ENCODE measurements at regions not wholly inside any gene's neighbourhood (a gene's known extent, or its start where the extent isn't known, plus 50 kb on each side); places are given as distances from the start of the nearest gene placed in this dataset.

DNA sequence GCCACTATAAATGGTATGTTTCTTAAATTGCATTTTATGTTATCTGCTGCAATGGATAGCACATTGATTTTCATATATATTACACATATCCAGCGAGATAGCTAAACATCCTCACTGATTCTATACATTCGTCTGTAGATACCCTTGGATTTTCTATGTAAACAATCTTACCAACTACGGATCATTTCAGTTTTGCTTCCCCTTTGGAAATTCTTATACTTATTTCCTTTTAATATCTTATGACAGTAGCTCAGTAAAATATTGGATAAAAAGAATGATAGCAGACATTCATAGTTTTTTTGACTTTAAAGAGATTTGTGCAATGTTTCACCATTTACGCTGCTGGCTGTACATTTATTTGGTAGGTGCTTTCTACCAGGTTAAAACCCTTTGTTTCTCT lies 254.9 kb downstream of the SYK start:
- Histone ChIP-seq H3K4me1 (ENCODE audit: control insufficient read depth in 1 of 2, extremely low read depth in 1 of 2, insufficient read depth in 2 of 2, low read length in 2 of 2) (no peaks in the 10 kb centered on the region), H3K9me3 (no peaks in the 10 kb centered on the region), H3K27me3 (replicated peaks in 1 of 2; ENCODE audit: control insufficient read depth in 2 of 2, extremely low read depth in 1 of 2, insufficient read depth in 2 of 2, low read length in 1 of 2) (peaks cover 0 to 5% of the 10 kb centered on the region in 2 experiments), H3K4me3 (ENCODE audit: control insufficient read depth in 1 of 2, extremely low read depth in 1 of 2, low read length in 1 of 2) (no peak overlapping the region), H3K27ac (ENCODE audit: low read length) (no peak overlapping the region), H3K36me3 (ENCODE audit: control insufficient read depth in 2 of 2, extremely low read depth in 1 of 2, insufficient read depth in 1 of 2, low read length in 1 of 2) (no peaks in the 10 kb centered on the region)
- ChIA-PET CTCF (no interaction called here), POLR2A (no interaction called here)
- ATAC-seq (replicated peaks in 1 of 4) (no peak), DNase-seq (no peak)
- no peaks in the 10 kb centered on the region for H3K4me1 Mint-ChIP-seq
- no peak overlapping the region for H3K27ac Mint-ChIP-seq
- no peaks in the 10 kb centered on the region for H3K9me3 Mint-ChIP-seq
- H3K27me3 Mint-ChIP-seq = peaks cover 5 to 8% of the 10 kb centered on the region in 2 donors
- H3K36me3 Mint-ChIP-seq = no peaks in the 10 kb centered on the region
- WGBS (ENCODE audit: insufficient coverage) = no CpG with 5 or more reads among the region's 4 CpGs
- H3K4me3 Mint-ChIP-seq = no peak overlapping the region

DNA sequence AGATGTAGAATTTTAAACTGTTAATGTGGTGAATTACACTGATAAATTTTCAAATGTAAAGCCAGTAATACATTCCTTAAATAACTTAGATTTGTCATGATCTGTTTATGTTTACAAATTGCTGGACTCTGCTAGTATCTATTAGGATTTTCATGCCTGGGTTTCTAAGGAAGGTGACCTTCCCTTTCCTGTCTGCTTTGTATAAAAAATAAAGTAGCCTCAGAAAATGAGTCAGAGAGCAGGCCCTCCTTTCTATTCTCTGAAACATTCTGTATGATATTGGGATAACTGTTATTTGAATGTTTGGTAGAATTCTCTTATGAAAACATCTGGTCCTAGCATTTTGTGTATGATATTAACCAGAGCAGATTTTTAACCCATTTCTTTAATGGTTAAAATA lies 255.3 kb downstream of the SYK start:
- Histone ChIP-seq H3K4me3 (ENCODE audit: control insufficient read depth in 1 of 2, extremely low read depth in 1 of 2, low read length in 1 of 2) (no peak overlapping the region), H3K36me3 (ENCODE audit: control insufficient read depth in 2 of 2, extremely low read depth in 1 of 2, insufficient read depth in 1 of 2, low read length in 1 of 2) (no peaks in the 10 kb centered on the region), H3K27ac (ENCODE audit: low read length) (no peak overlapping the region), H3K4me1 (ENCODE audit: control insufficient read depth in 1 of 2, extremely low read depth in 1 of 2, insufficient read depth in 2 of 2, low read length in 2 of 2) (no peaks in the 10 kb centered on the region), H3K27me3 (replicated peaks in 1 of 2; ENCODE audit: control insufficient read depth in 2 of 2, extremely low read depth in 1 of 2, insufficient read depth in 2 of 2, low read length in 1 of 2) (peaks cover 0 to 5% of the 10 kb centered on the region in 2 experiments), H3K9me3 (no peaks in the 10 kb centered on the region)
- Mint-ChIP-seq H3K9me3 (no peaks in the 10 kb centered on the region), H3K4me1 (no peaks in the 10 kb centered on the region), H3K4me3 (no peak overlapping the region), H3K27me3 (peaks cover 5 to 11% of the 10 kb centered on the region in 2 donors), H3K36me3 (no peaks in the 10 kb centered on the region), H3K27ac (no peak overlapping the region)
- CTCF ChIA-PET = no interaction called here
- no peak for DNase-seq
- POLR2A ChIA-PET = no interaction called here
- no peak for ATAC-seq (replicated peaks in 1 of 4)

DNA sequence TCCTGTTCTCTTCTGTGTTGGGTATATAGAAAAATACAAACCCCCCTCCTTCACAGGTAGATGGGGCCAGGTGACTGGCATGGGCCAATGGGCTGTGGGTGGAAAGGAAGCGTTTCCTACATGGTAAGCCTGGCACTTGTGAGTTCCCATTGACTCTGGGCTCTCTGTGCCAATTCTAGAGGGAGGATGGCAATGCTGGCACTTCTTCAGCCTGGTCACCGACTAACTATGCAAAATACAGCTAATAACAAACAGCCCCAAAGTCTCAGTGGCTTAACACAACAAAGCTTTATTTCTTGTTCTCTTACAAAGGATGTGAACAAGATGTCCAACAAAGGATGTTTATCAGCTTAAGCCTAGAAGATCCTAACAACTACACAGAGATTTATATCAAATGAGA lies 258.1 kb downstream of the SYK start:
- ChIA-PET POLR2A (no interaction called here), CTCF (no interaction called here)
- no peak for DNase-seq
- Mint-ChIP-seq H3K4me1 (no peaks in the 10 kb centered on the region), H3K27ac (no peak overlapping the region), H3K27me3 (peaks cover 9 to 13% of the 10 kb centered on the region in 2 donors), H3K9me3 (no peaks in the 10 kb centered on the region), H3K36me3 (no peaks in the 10 kb centered on the region), H3K4me3 (no peak overlapping the region)
- no peak overlapping the region for H3K4me3 ChIP-seq (ENCODE audit: control insufficient read depth in 1 of 2, extremely low read depth in 1 of 2, low read length in 1 of 2)
- H3K4me1 ChIP-seq (ENCODE audit: control insufficient read depth in 1 of 2, extremely low read depth in 1 of 2, insufficient read depth in 2 of 2, low read length in 2 of 2) = no peaks in the 10 kb centered on the region
- H3K27ac ChIP-seq (ENCODE audit: low read length) = no peak overlapping the region
- WGBS (ENCODE audit: insufficient coverage) = 80% methylated on average over 1 of the region's 2 CpGs
- no peaks in the 10 kb centered on the region for H3K9me3 ChIP-seq
- peaks cover 0 to 9% of the 10 kb centered on the region in 2 experiments for H3K27me3 ChIP-seq (replicated peaks in 1 of 2; ENCODE audit: control insufficient read depth in 2 of 2, extremely low read depth in 1 of 2, insufficient read depth in 2 of 2, low read length in 1 of 2)
- H3K36me3 ChIP-seq (ENCODE audit: control insufficient read depth in 2 of 2, extremely low read depth in 1 of 2, insufficient read depth in 1 of 2, low read length in 1 of 2) = no peaks in the 10 kb centered on the region
- no peak for ATAC-seq (replicated peaks in 1 of 4)

DNA sequence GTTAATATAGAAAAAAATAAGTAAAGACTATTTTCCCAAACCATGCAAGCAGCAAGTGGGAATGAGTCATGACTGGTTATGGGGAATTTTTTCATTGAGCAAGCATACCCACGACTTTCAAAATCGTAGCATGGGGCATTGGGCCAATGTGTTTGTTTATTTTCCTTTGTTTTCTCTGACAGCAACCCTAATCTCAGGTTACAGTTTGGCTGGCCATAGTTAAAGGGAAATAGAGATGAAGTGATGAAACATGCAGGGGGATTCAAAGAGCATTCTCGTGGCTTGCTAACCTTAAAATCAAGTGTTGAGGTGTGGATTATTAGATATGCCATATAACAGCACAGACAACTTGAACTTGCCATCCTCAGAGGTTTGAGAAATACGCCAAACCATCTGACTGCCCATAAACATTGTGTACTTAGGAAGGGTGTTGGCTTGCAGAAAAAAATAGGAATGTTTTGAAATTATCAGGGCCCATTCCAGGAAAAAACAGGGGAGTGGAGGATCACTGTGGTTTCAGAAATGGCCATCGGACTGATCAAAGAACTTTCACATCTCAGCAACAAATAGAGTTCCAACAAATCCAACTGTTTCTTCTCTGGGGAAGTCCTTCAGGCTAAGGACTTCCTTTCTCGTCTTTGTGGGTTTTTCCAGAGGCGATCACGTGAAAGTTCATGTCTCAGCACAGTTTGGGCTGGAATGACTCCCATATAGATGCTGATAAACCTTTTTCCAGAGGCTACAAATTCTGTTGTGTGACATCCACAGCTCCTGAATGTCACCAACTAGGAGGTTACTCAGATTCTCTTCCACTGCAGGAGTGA lies 259.1 kb downstream of the SYK start:
- no peak for ATAC-seq (replicated peaks in 1 of 4)
- H3K4me3 ChIP-seq (ENCODE audit: control insufficient read depth in 1 of 2, extremely low read depth in 1 of 2, low read length in 1 of 2) = no peak overlapping the region
- no peaks in the 10 kb centered on the region for H3K36me3 ChIP-seq (ENCODE audit: control insufficient read depth in 2 of 2, extremely low read depth in 1 of 2, insufficient read depth in 1 of 2, low read length in 1 of 2)
- POLR2A ChIA-PET = no interaction called here
- no peaks in the 10 kb centered on the region for H3K9me3 Mint-ChIP-seq
- no peaks in the 10 kb centered on the region for H3K36me3 Mint-ChIP-seq
- no peak overlapping the region for H3K27ac ChIP-seq (ENCODE audit: low read length)
- H3K27me3 Mint-ChIP-seq = peaks cover 9 to 13% of the 10 kb centered on the region in 2 donors
- H3K4me3 Mint-ChIP-seq = no peak overlapping the region
- no peaks in the 10 kb centered on the region for H3K9me3 ChIP-seq
- 47% methylated on average over 3 of the region's 8 CpGs for WGBS (ENCODE audit: insufficient coverage)
- DNase-seq = no peak
- peaks cover 0 to 9% of the 10 kb centered on the region in 2 experiments for H3K27me3 ChIP-seq (replicated peaks in 1 of 2; ENCODE audit: control insufficient read depth in 2 of 2, extremely low read depth in 1 of 2, insufficient read depth in 2 of 2, low read length in 1 of 2)
- CTCF ChIA-PET = no interaction called here
- H3K4me1 ChIP-seq (ENCODE audit: control insufficient read depth in 1 of 2, extremely low read depth in 1 of 2, insufficient read depth in 2 of 2, low read length in 2 of 2) = no peaks in the 10 kb centered on the region
- H3K27ac Mint-ChIP-seq = no peak overlapping the region
- no peaks in the 10 kb centered on the region for H3K4me1 Mint-ChIP-seq

DNA sequence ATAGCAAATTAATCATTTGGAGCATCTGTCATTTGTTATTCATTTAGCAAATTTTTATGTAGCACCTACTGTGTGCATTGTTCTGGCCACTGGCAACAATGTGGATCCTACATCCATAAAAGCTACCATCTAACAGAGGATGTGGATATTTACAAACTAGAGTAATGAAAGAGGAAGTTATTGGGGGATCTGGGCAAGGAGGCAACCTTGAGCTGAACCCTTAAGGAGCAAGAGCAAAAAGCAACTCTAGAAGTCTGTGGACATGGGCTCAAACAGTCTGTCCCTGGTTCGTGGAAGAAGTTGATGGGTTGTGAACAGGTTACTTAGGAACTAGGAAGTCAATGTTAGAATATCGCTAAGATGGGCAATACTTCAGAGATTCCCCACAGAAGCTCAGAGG lies 259.9 kb downstream of the SYK start:
- no CpG with 5 or more reads among the region's 2 CpGs for WGBS (ENCODE audit: insufficient coverage)
- Histone ChIP-seq H3K4me1 (ENCODE audit: control insufficient read depth in 1 of 2, extremely low read depth in 1 of 2, insufficient read depth in 2 of 2, low read length in 2 of 2) (no peaks in the 10 kb centered on the region), H3K27me3 (replicated peaks in 1 of 2; ENCODE audit: control insufficient read depth in 2 of 2, extremely low read depth in 1 of 2, insufficient read depth in 2 of 2, low read length in 1 of 2) (peaks cover 0 to 9% of the 10 kb centered on the region in 2 experiments), H3K9me3 (no peaks in the 10 kb centered on the region), H3K4me3 (ENCODE audit: control insufficient read depth in 1 of 2, extremely low read depth in 1 of 2, low read length in 1 of 2) (no peak overlapping the region), H3K36me3 (ENCODE audit: control insufficient read depth in 2 of 2, extremely low read depth in 1 of 2, insufficient read depth in 1 of 2, low read length in 1 of 2) (no peaks in the 10 kb centered on the region), H3K27ac (ENCODE audit: low read length) (no peak overlapping the region)
- DNase-seq (no peak), ATAC-seq (replicated peaks in 1 of 4) (no peak)
- Mint-ChIP-seq H3K4me1 (no peaks in the 10 kb centered on the region), H3K27me3 (peaks cover 10 to 19% of the 10 kb centered on the region in 2 donors), H3K36me3 (peaks cover 3% of the 10 kb centered on the region), H3K4me3 (no peak overlapping the region), H3K27ac (no peak overlapping the region), H3K9me3 (no peaks in the 10 kb centered on the region)
- CTCF ChIA-PET = no interaction called here
- POLR2A ChIA-PET = no interaction called here

DNA sequence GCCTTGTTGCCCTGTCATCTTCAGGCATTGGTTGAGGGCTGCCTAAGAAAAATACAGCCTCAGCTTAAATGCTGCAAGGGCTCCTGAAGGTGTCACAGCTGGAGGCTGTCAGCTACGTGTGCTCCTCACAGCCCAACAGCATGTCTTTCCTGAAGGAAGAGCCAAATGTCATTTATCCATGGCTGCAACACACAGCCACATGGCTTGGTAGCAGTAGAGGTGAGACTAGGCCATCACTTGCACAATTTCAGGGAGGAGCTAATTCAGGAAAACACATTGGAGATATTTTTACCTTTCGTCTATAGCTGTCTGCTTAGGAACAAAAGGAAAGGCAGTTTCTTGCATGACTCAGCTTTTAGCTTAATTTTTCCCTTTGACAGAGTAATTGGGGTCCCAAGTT lies 260.7 kb downstream of the SYK start:
- DNase-seq (no peak), ATAC-seq (replicated peaks in 1 of 4) (no peak)
- Histone ChIP-seq H3K9me3 (no peaks in the 10 kb centered on the region), H3K27me3 (replicated peaks in 1 of 2; ENCODE audit: control insufficient read depth in 2 of 2, extremely low read depth in 1 of 2, insufficient read depth in 2 of 2, low read length in 1 of 2) (peaks cover 0 to 9% of the 10 kb centered on the region in 2 experiments), H3K36me3 (ENCODE audit: control insufficient read depth in 2 of 2, extremely low read depth in 1 of 2, insufficient read depth in 1 of 2, low read length in 1 of 2) (no peaks in the 10 kb centered on the region), H3K4me1 (ENCODE audit: control insufficient read depth in 1 of 2, extremely low read depth in 1 of 2, insufficient read depth in 2 of 2, low read length in 2 of 2) (no peaks in the 10 kb centered on the region), H3K27ac (ENCODE audit: low read length) (no peak overlapping the region), H3K4me3 (ENCODE audit: control insufficient read depth in 1 of 2, extremely low read depth in 1 of 2, low read length in 1 of 2) (no peak overlapping the region)
- no peak overlapping the region for H3K27ac Mint-ChIP-seq
- H3K4me3 Mint-ChIP-seq = no peak overlapping the region
- ChIA-PET POLR2A (no interaction called here), CTCF (no interaction called here)
- peaks cover 3% of the 10 kb centered on the region for H3K36me3 Mint-ChIP-seq
- H3K4me1 Mint-ChIP-seq = no peaks in the 10 kb centered on the region
- WGBS (ENCODE audit: insufficient coverage) = 75% methylated on average over 1 of the region's 2 CpGs
- no peaks in the 10 kb centered on the region for H3K9me3 Mint-ChIP-seq
- peaks cover 10 to 21% of the 10 kb centered on the region in 2 donors for H3K27me3 Mint-ChIP-seq

DNA sequence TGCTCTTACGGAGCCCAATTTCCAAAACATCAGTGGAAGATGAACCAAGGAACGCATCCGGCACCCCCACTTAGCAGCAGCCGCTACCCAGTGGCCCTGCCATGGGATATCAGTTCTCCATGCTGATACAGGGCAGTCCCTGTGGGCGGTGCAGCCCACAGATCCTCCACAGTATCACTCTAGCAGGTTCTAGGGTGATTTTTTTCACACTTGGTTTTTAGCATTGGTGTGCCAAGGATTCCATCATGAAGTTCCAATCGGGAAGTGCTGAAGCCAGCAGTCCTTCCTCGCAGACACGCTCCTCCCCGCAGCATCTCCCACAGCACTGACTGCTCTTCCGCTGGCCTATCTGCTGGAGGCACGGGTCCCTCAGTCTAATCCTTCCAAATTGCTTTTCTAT lies 261.9 kb downstream of the SYK start:
- ATAC-seq (replicated peaks in 1 of 4) (no peak), DNase-seq (no peak)
- 95% methylated on average over 4 of the region's 11 CpGs for WGBS (ENCODE audit: insufficient coverage)
- no peak overlapping the region for H3K4me3 ChIP-seq (ENCODE audit: control insufficient read depth in 1 of 2, extremely low read depth in 1 of 2, low read length in 1 of 2)
- no peaks in the 10 kb centered on the region for H3K4me1 Mint-ChIP-seq
- H3K9me3 Mint-ChIP-seq = no peaks in the 10 kb centered on the region
- H3K27me3 Mint-ChIP-seq = peaks cover 9 to 21% of the 10 kb centered on the region in 2 donors
- H3K27ac Mint-ChIP-seq = no peak overlapping the region
- no peak overlapping the region for H3K27ac ChIP-seq (ENCODE audit: low read length)
- peaks cover 3% of the 10 kb centered on the region for H3K36me3 Mint-ChIP-seq
- CTCF ChIA-PET = no interaction called here
- H3K27me3 ChIP-seq (replicated peaks in 1 of 2; ENCODE audit: control insufficient read depth in 2 of 2, extremely low read depth in 1 of 2, insufficient read depth in 2 of 2, low read length in 1 of 2) = peaks cover 0 to 9% of the 10 kb centered on the region in 2 experiments
- H3K9me3 ChIP-seq = no peaks in the 10 kb centered on the region
- no peak overlapping the region for H3K4me3 Mint-ChIP-seq
- POLR2A ChIA-PET = no interaction called here
- H3K4me1 ChIP-seq (ENCODE audit: control insufficient read depth in 1 of 2, extremely low read depth in 1 of 2, insufficient read depth in 2 of 2, low read length in 2 of 2) = no peaks in the 10 kb centered on the region
- no peaks in the 10 kb centered on the region for H3K36me3 ChIP-seq (ENCODE audit: control insufficient read depth in 2 of 2, extremely low read depth in 1 of 2, insufficient read depth in 1 of 2, low read length in 1 of 2)
